ENCODE measurements at regions not wholly inside any gene's neighbourhood (a gene's known extent, or its start where the extent isn't known, plus 50 kb on each side); places are given as distances from the start of the nearest gene placed in this dataset.

- peak; percentile 47 for DNase-seq (ENCODE audit: low spot score)
These were observed 58.7 kb upstream of the COMTD1 start for GRCh38 chr10:75294518-75294865.

- DNase-seq (ENCODE audit: low spot score), result no peak
These were observed 58.3 kb upstream of the COMTD1 start for GRCh38 chr10:75294031-75294437.

- DNase-seq (ENCODE audit: low spot score), result no peak
These were observed 57.7 kb upstream of the COMTD1 start for GRCh38 chr10:75293446-75293820.

- DNase-seq (ENCODE audit: low spot score), result no peak
These were observed 57.2 kb upstream of the COMTD1 start for GRCh38 chr10:75292794-75293445.

GRCh38 chr10:75291805-75292204 is 56.0 kb upstream of the COMTD1 start:
- DNase-seq (ENCODE audit: low spot score), result no peak

- no peak for DNase-seq (ENCODE audit: low spot score)
These were observed 52.5 kb upstream of the COMTD1 start for GRCh38 chr10:75288140-75288711.

GRCh38 chr10:75287697-75288096 is 51.9 kb upstream of the COMTD1 start:
- DNase-seq (ENCODE audit: low spot score), result no peak

GRCh38 chr10:75286901-75287300 is 51.1 kb upstream of the COMTD1 start:
- no peak for DNase-seq (ENCODE audit: low spot score)

Measured in iPS-NIHi11 (cell line).